CD4-positive, alpha-beta T cell treated with Interleukin-6 for 4 hours (primary cell): ENCODE measurements at regions not wholly inside any gene's neighbourhood (a gene's known extent, or its start where the extent isn't known, plus 50 kb on each side); places are given as distances from the start of the nearest gene placed in this dataset.
"Not testable (repeated sequence)": the region's sequence is repeated elsewhere in the genome, so short reads cannot be mapped to it uniquely, and the experiment has no call there.

Source experiments
- DNase-seq: peaks from one replicate; pipeline ENCODE4 v3.0.0-alpha.2; 2020; ENCODE audit warnings: mixed read lengths

DNA sequence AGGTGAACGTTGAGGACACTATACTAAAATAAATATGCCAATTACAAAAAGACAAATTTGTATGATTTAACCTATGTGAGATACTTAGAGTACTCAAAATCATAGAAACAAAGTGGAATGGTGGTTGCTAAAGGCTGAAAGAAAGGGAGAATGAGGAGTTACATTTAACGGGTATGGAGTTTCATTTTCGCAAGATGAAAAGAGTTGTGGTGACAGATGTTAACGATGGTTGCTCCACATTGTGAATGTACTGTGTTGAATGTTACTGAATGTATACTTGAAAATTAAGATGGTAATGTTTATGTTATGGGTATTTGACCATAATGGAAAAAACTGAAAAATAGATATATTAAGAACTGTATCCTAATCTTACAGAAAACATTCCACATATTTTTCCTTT is 51.3 kb upstream of the MOCS2 start:
- no peak for DNase-seq

DNA sequence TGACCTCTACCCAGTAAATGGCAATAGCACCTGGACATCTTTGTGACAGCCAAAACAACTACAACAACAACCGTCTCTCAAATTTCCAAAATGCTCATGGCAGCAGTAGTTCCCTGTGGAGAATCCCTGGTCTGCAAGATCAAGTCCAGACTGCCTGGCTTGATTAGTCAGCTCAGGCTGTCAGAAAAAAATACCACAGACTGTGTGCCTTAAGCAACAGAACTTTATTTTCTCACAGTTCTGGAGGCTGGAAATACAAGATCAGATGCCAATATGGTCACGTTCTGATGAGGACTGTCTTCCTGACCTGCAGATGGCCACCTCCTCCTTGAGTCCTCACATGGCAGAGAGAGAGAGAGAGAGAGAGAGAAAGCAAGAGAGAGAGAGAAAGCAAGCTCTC is 52.3 kb upstream of the MOCS2 start:
- DNase-seq: no peak

GRCh38 chr5:53164478-53165165 is 55.1 kb upstream of the MOCS2 start:
- DNase-seq: no peak

GRCh38 chr5:53165431-53166182 is 56.0 kb upstream of the MOCS2 start:
- DNase-seq: no peak

GRCh38 chr5:53166183-53166495 is 56.6 kb upstream of the MOCS2 start:
- DNase-seq: no peak

DNA sequence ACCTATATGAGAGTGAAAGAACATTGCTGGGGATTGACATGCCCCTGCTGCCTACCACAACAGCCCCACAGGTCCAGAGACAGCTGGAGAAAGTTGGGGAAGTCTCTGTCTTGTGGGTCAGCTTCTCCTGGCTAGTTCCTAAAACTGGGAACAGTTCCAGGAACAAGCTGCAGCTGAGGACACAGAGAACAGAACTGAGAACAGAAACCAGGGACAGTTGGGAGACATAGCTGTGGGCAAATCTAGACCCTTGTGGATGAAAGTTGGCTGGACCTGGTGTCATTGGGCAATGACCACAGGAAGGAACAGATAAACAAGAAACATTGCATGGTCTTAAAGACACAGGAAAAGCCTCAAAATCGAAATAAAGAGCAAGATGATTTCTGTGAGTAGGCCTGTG is 58.3 kb upstream of the MOCS2 start:
- no peak for DNase-seq

DNA sequence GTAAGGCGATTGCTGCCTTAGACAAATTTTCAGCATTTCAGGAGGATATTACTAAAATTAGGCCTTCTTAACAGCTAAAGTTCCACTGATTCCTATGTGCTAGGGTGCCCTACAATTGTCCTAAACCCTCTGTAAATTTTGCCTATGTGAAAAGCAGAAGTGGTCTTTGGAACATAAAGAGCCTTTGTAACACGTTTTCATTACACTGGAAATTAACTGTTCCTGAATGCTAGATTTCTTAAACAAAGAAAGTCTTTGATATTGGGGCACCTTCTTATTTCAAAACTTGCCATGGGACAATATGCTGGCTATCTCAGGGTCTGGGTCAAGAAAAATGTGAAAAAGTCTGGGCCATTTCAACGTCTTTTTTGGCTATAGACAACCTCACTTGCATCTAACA is 60.4 kb upstream of the MOCS2 start:
- DNase-seq: no peak

GRCh38 chr5:53170746-53171349 is 61.3 kb upstream of the MOCS2 start:
- no peak for DNase-seq

GRCh38 chr5:53172073-53172472 is 62.5 kb upstream of the MOCS2 start:
- not testable (repeated sequence) for DNase-seq

DNA sequence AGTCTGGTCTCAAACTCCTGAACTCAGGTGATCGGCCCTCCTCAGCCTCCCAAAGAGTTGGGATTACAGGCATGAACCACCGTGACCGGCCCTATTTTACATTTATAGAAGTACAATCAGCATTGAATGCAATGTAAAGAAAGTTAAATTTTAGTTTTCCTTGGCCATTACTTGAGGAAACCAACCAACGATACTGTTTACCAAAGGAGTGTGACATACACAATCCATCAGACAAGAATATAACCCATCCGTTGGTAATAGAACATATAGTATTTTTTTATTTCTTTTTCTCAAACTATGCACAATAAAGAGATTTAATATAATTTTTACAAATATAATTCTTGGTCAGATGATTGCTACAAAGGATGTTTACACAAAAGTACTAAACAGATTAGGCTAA is 63.1 kb upstream of the MOCS2 start:
- DNase-seq: no peak

DNA sequence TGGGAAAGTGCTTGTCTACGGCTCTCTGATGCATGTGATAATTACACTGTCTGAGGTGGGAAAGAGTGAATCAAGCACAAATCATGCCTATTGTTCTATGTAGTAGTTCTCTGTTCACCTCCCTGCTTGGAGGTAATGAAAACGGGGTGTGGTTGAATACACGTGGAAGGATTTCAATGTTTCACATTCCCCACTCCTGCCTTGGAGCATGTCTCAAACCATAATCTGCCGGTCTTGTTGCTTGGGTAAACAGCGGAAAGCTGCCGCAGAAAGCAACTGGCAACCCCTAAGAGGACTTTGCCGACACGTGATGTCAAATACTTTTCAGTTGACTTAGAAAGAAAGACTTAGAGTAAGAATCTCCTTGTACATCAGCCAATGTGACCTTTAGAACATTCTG is 63.5 kb upstream of the MOCS2 start:
- no peak for DNase-seq

GRCh38 chr5:53178830-53179229 is 69.3 kb upstream of the MOCS2 start:
- no peak for DNase-seq

GRCh38 chr5:53179691-53180090 is 70.1 kb upstream of the MOCS2 start:
- no peak for DNase-seq

- no peak for DNase-seq
Observed at GRCh38 chr5:53180538-53180937, 71.0 kb upstream of the MOCS2 start.

- DNase-seq: no peak
Observed at GRCh38 chr5:53180991-53181390, 71.4 kb upstream of the MOCS2 start.

DNA sequence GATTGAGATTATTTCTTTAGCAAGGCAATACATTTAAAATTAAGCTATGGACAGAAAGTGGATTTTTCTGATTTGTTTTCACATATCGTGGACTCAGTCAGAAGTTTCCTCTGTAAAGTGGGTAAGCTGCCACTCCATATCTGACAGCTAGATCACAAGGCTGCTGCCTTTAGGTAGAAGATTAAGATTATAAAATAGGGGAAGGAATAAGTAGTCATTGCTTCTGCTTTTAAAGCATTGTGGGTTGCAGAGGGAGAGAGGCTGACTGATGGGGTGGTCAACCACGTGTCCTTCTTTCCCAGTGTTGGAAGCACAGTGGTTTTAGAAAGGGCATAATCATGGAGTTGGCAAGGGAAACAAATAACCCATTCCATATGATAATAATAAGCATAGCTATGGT is 74.3 kb upstream of the MOCS2 start:
- DNase-seq: no peak

DNA sequence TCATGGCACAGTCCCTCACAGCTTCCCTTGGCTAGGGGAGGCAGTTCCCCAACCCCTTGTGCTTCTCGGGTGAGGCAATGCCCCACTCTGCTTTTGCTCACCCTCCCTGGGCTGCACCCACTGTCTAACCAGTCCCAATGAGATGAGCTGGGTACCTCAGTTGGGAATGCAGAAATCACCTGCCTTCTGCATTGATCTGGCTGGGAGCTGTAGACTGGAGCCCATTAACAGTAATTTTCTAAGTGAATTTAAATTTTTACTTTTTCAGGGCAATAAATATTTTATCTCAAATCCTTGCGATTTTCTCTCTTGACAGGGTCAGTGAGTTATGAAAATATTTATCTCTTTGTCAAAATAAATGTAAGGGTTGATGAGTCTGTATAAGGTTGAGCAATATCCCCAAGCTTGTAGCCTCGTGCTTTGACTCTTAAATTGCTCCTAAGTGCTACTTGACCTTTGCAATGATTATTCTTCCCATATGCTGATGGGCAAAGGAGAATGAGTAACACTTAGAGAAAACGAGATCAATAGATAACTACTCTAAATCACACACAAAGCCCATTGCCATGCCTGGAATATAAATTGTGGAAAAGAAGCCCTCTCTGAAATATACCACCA is 82.1 kb upstream of the MOCS2 start:
- DNase-seq: no peak

DNA sequence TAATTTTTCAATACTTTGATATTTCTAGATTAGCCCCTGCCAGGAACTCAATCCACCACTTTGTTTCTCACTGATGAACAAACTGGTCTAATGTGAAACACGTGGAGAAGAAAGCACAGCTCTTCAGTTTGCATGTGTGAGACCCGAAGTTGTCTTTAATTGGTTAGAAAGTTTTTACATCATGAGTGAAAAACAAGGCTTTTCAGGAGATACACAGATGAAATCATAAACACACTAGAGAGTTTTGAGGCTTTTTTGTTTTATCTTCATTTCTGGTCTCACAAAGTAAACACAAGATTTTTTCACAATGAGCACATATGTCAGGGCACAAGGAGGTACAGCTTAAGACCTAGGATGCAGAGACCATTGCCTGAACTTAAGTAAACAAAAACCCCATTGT is 84.5 kb upstream of the MOCS2 start:
- no peak for DNase-seq

- no peak for DNase-seq
Observed at GRCh38 chr5:53199882-53200281, 90.3 kb upstream of the MOCS2 start.

GRCh38 chr5:53200306-53200705 is 90.7 kb upstream of the MOCS2 start:
- DNase-seq: no peak

GRCh38 chr5:53201746-53202145 is 92.2 kb upstream of the MOCS2 start:
- DNase-seq: no peak

GRCh38 chr5:53206562-53206961 is 97.0 kb upstream of the MOCS2 start:
- no peak for DNase-seq

DNA sequence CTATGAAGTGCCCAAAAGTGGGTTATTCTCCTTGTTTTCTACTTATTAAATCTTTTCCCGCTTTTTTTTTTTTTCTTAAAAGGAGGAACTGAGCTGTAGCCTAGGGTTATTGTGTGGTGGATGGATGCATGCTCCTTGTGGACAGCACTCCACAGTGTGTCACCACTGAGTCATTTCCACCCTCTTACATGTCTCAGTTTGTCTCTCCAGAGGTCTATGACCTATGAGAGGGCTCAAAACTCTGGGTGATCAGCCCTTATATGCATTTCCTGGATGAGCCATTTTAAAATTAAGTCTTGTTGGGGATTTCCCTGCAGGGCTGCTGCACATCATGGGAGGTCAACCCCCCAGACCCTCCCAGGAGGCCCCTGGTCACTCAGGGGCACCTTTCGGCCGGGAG is 102.2 kb upstream of the MOCS2 start:
- DNase-seq: no peak

- no peak for DNase-seq
Observed at GRCh38 chr5:53219174-53219573, 109.6 kb upstream of the MOCS2 start.
